ENCODE measurements at regions not wholly inside any gene's neighbourhood (a gene's known extent, or its start where the extent isn't known, plus 50 kb on each side); places are given as distances from the start of the nearest gene placed in this dataset.

GRCh38 chr14:35211067-35211466, 81.1 kb upstream of the PSMA6 start:
- H3K4me3 ChIP-seq (replicated peaks; ENCODE audit: insufficient read depth, low read length) = no peak overlapping the region
- TF ChIP-seq CTCF (IDR thresholded peaks at IDR 0.05; ENCODE audit: insufficient read depth, low read length) (no peak), SPI1 (IDR thresholded peaks at IDR 0.05; ENCODE audit: borderline replicate concordance, low read depth) (no peak), POLR2AphosphoS5 (IDR thresholded peaks at IDR 0.05; ENCODE audit: low read depth) (no peak), GABPA (IDR thresholded peaks at IDR 0.05; ENCODE audit: low read depth) (no peak), REST (IDR thresholded peaks at IDR 0.05; ENCODE audit: insufficient replicate concordance, low read depth) (no peak)
- no peak for DNase-seq (ENCODE audit: low read depth in 1 of 2, low spot score in 1 of 2)
- no peaks in the 10 kb centered on the region for H3K27me3 ChIP-seq (ENCODE audit: insufficient read depth, poor library complexity, severe bottlenecking)
- no peak overlapping the region for H3K27ac ChIP-seq (replicated peaks)

GRCh38 chr14:35212471-35213142, 79.6 kb upstream of the PSMA6 start:
- H3K4me3 ChIP-seq (replicated peaks; ENCODE audit: insufficient read depth, low read length) = no peak overlapping the region
- no peak for TF ChIP-seq SPI1 (IDR thresholded peaks at IDR 0.05; ENCODE audit: borderline replicate concordance, low read depth)
- no peak for TF ChIP-seq REST (IDR thresholded peaks at IDR 0.05; ENCODE audit: insufficient replicate concordance, low read depth)
- DNase-seq (ENCODE audit: low read depth in 1 of 2, low spot score in 1 of 2) = no peak
- no peak overlapping the region for H3K27ac ChIP-seq (replicated peaks)
- no peaks in the 10 kb centered on the region for H3K27me3 ChIP-seq (ENCODE audit: insufficient read depth, poor library complexity, severe bottlenecking)

- H3K27me3 ChIP-seq (ENCODE audit: insufficient read depth, poor library complexity, severe bottlenecking) = no peaks in the 10 kb centered on the region
- DNase-seq (ENCODE audit: low read depth in 1 of 2, low spot score in 1 of 2) = no peak
- H3K4me3 ChIP-seq (replicated peaks; ENCODE audit: insufficient read depth, low read length) = no peak overlapping the region
- no peak overlapping the region for H3K27ac ChIP-seq (replicated peaks)
- TF ChIP-seq SPI1 (IDR thresholded peaks at IDR 0.05; ENCODE audit: borderline replicate concordance, low read depth) (no peak), REST (IDR thresholded peaks at IDR 0.05; ENCODE audit: insufficient replicate concordance, low read depth) (no peak), POLR2AphosphoS5 (IDR thresholded peaks at IDR 0.05; ENCODE audit: low read depth) (no peak), CTCF (IDR thresholded peaks at IDR 0.05; ENCODE audit: insufficient read depth, low read length) (no peak), GABPA (IDR thresholded peaks at IDR 0.05; ENCODE audit: low read depth) (no peak)
Measured at GRCh38 chr14:35213143-35213788, 78.9 kb upstream of the PSMA6 start.

Data from HL-60 (cell line).